ENCODE measurements at regions not wholly inside any gene's neighbourhood (a gene's known extent, or its start where the extent isn't known, plus 50 kb on each side); places are given as distances from the start of the nearest gene placed in this dataset.
"Not testable (repeated sequence)": the region's sequence is repeated elsewhere in the genome, so short reads cannot be mapped to it uniquely, and the experiment has no call there.

GRCh38 chr11:81970886-81971285, 762.8 kb downstream of the FAM181B start:
- DNase-seq (ENCODE audit: low read depth) = no peak
- H3K4me3 ChIP-seq (replicated peaks; ENCODE audit: low read depth, low read length) = no peak overlapping the region
- TF ChIP-seq CTCF (IDR thresholded peaks at IDR 0.05; ENCODE audit: low read length, missing control alignments) = no peak

GRCh38 chr11:81967242-81967641, 766.4 kb downstream of the FAM181B start:
- H3K4me3 ChIP-seq (replicated peaks; ENCODE audit: low read depth, low read length) = no peak overlapping the region
- TF ChIP-seq CTCF (IDR thresholded peaks at IDR 0.05; ENCODE audit: low read length, missing control alignments) = no peak
- DNase-seq (ENCODE audit: low read depth) = peak; percentile 5

GRCh38 chr11:81966340-81966739, 767.3 kb downstream of the FAM181B start:
- TF ChIP-seq CTCF (IDR thresholded peaks at IDR 0.05; ENCODE audit: low read length, missing control alignments) = no peak
- H3K4me3 ChIP-seq (replicated peaks; ENCODE audit: low read depth, low read length) = no peak overlapping the region
- DNase-seq (ENCODE audit: low read depth) = no peak

- no peak overlapping the region for H3K4me3 ChIP-seq (replicated peaks; ENCODE audit: low read depth, low read length)
- peak; percentile 44 for DNase-seq (ENCODE audit: low read depth)
- peak; percentile 26 for TF ChIP-seq CTCF (IDR thresholded peaks at IDR 0.05; ENCODE audit: low read length, missing control alignments)
These were observed 770.6 kb downstream of the FAM181B start for GRCh38 chr11:81963018-81963417.

GRCh38 chr11:81960443-81960842, 773.2 kb downstream of the FAM181B start:
- TF ChIP-seq CTCF (IDR thresholded peaks at IDR 0.05; ENCODE audit: low read length, missing control alignments) = no peak
- no peak overlapping the region for H3K4me3 ChIP-seq (replicated peaks; ENCODE audit: low read depth, low read length)
- no peak for DNase-seq (ENCODE audit: low read depth)

GRCh38 chr11:81959341-81959740, 774.3 kb downstream of the FAM181B start:
- no peak for DNase-seq (ENCODE audit: low read depth)
- no peak overlapping the region for H3K4me3 ChIP-seq (replicated peaks; ENCODE audit: low read depth, low read length)
- no peak for TF ChIP-seq CTCF (IDR thresholded peaks at IDR 0.05; ENCODE audit: low read length, missing control alignments)

- DNase-seq (ENCODE audit: low read depth); H3K4me3 ChIP-seq (replicated peaks; ENCODE audit: low read depth, low read length): not testable (repeated sequence)
These were observed 779.4 kb downstream of the FAM181B start for GRCh38 chr11:81954301-81954700.

- no peak for TF ChIP-seq CTCF (IDR thresholded peaks at IDR 0.05; ENCODE audit: low read length, missing control alignments)
- H3K4me3 ChIP-seq (replicated peaks; ENCODE audit: low read depth, low read length) = no peak overlapping the region
- no peak for DNase-seq (ENCODE audit: low read depth)
These were observed 786.8 kb downstream of the FAM181B start for GRCh38 chr11:81946831-81947230.
